ENCODE measurements at regions not wholly inside any gene's neighbourhood (a gene's known extent, or its start where the extent isn't known, plus 50 kb on each side); places are given as distances from the start of the nearest gene placed in this dataset.

- no peak for TF ChIP-seq USF1 (IDR thresholded peaks at IDR 0.05; ENCODE audit: borderline replicate concordance, low read depth)
Measured at GRCh38 chr2:17083902-17084301, 418.3 kb upstream of the CYRIA start (continued).

DNA sequence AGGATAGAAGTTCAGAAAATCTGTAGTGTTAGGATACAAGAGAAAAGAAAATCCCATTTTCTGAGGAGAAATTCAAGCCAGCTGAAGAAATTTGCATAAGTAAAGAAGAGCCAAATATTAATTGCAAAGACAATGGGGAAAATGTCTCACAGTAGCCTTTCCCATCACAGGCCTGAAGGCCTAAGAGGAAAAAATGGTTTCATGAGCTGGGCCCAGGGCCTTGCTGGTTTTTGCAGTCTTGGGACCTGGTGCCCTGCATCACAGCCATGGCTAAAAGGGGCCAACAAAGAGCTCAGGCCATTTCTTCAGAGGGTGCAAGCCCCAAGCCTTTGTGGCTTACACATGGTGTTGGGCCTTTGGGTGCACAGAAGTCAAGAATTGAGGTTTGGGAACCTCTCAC lies 413.6 kb upstream of the CYRIA start:
- H3K4me2 ChIP-seq = no peak overlapping the region
- POLR2A ChIA-PET = no interaction called here
- H3K27me3 ChIP-seq (ENCODE audit: insufficient read depth) = no peaks in the 10 kb centered on the region
- H3K4me1 ChIP-seq (ENCODE audit: control insufficient read depth in 1 of 2, insufficient read depth in 2 of 2, low read depth in 1 of 2, low read length in 1 of 2) = peaks cover 0 to 16% of the 10 kb centered on the region in 2 experiments; a peak in 2 of 4 replicates
- H4K20me1 ChIP-seq (ENCODE audit: insufficient read depth) = no peaks in the 10 kb centered on the region
- H3K27ac ChIP-seq (ENCODE audit: low read depth in 2 of 2, low read length in 1 of 2) = no peak overlapping the region
- no peaks in the 10 kb centered on the region for H3K36me3 ChIP-seq (replicated peaks in 1 of 2; ENCODE audit: control insufficient read depth in 1 of 2, insufficient read depth in 2 of 2, low read length in 1 of 2)
- H3F3A ChIP-seq (replicated peaks; ENCODE audit: insufficient read depth) = no peaks in the 10 kb centered on the region
- no peak for DNase-seq
- no peak for TF ChIP-seq USF1 (IDR thresholded peaks at IDR 0.05; ENCODE audit: borderline replicate concordance, low read depth)
- no peak for TF ChIP-seq SIN3A (IDR thresholded peaks at IDR 0.05; ENCODE audit: borderline replicate concordance, low read depth, low read length)
- TF ChIP-seq POLR2AphosphoS5 (IDR thresholded peaks at IDR 0.05; ENCODE audit: low read depth, low read length) = no peak
- no peak for TF ChIP-seq MXI1 (IDR thresholded peaks at IDR 0.05; ENCODE audit: low read depth, low read length)
- TF ChIP-seq TAF1 (IDR thresholded peaks at IDR 0.05; ENCODE audit: borderline replicate concordance, low read depth, low read length) = no peak
- no peak for TF ChIP-seq JUND (IDR thresholded peaks at IDR 0.05)
- no peaks in the 10 kb centered on the region for H3K79me2 ChIP-seq (ENCODE audit: insufficient read depth)
- no peak overlapping the region; a peak in 1 of 4 replicates for H3K4me3 ChIP-seq (ENCODE audit: low read depth in 2 of 2, low read length in 1 of 2)
- H2AFZ ChIP-seq (ENCODE audit: low read depth) = no peak overlapping the region
- no peak overlapping the region for H3K9ac ChIP-seq
- H3K9me3 ChIP-seq = no peaks in the 10 kb centered on the region
- CTCF ChIA-PET = interaction anchor here (0.6 to 1.9 kb wide), 3 partner anchors 17 to 78 kb away, joined by 3 to 4 read pairs (median 3); no protein-coding TSS in a partner anchor
- H3K9me2 ChIP-seq = no peaks in the 10 kb centered on the region

- H3K79me2 ChIP-seq (ENCODE audit: insufficient read depth) = no peaks in the 10 kb centered on the region
- WGBS (ENCODE audit: low lambda C conversion rate) = 11% methylated on average over 2 of the region's 2 CpGs
- H3K4me3 ChIP-seq (ENCODE audit: low read depth in 2 of 2, low read length in 1 of 2) = no peak overlapping the region
- no peak overlapping the region for H2AFZ ChIP-seq (ENCODE audit: low read depth)
- no peak overlapping the region for H3K4me2 ChIP-seq
- no peaks in the 10 kb centered on the region for H4K20me1 ChIP-seq (ENCODE audit: insufficient read depth)
- no peaks in the 10 kb centered on the region for H3K9me2 ChIP-seq
- CTCF ChIA-PET = interaction anchor here (0.6 to 1.4 kb wide), 7 partner anchors 12 to 595 kb away, joined by 3 read pairs; no protein-coding TSS in a partner anchor
- TF ChIP-seq RXRA (IDR thresholded peaks at IDR 0.05; ENCODE audit: borderline replicate concordance, low read depth) = no peak
- no peak for TF ChIP-seq IRF3 (IDR thresholded peaks at IDR 0.05; ENCODE audit: low read depth, low read length)
- no peak for TF ChIP-seq SMC3 (IDR thresholded peaks at IDR 0.05; ENCODE audit: low read depth, low read length)
- no peak for TF ChIP-seq GATA2 (CRISPR knock-in tag; IDR thresholded peaks at IDR 0.05)
- TF ChIP-seq, protein P1, sequence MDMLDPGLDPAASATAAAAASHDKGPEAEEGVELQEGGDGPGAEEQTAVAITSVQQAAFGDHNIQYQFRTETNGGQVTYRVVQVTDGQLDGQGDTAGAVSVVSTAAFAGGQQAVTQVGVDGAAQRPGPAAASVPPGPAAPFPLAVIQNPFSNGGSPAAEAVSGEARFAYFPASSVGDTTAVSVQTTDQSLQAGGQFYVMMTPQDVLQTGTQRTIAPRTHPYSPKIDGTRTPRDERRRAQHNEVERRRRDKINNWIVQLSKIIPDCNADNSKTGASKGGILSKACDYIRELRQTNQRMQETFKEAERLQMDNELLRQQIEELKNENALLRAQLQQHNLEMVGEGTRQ (IDR thresholded peaks at IDR 0.05; ENCODE audit: borderline replicate concordance, low read depth, low read length) = no peak
- no peaks in the 10 kb centered on the region for H3K36me3 ChIP-seq (replicated peaks in 1 of 2; ENCODE audit: control insufficient read depth in 1 of 2, insufficient read depth in 2 of 2, low read length in 1 of 2)
- H3K27ac ChIP-seq (ENCODE audit: low read depth in 2 of 2, low read length in 1 of 2) = no peak overlapping the region
- H3K4me1 ChIP-seq (ENCODE audit: control insufficient read depth in 1 of 2, insufficient read depth in 2 of 2, low read depth in 1 of 2, low read length in 1 of 2) = peaks cover 0 to 2% of the 10 kb centered on the region in 2 experiments; a peak in 1 of 4 replicates
- POLR2A ChIA-PET = no interaction called here
- DNase-seq = no peak
- no peak overlapping the region for H3K9ac ChIP-seq
- no peaks in the 10 kb centered on the region for H3K27me3 ChIP-seq (ENCODE audit: insufficient read depth)
- no peaks in the 10 kb centered on the region for H3F3A ChIP-seq (replicated peaks; ENCODE audit: insufficient read depth)
- no peaks in the 10 kb centered on the region for H3K9me3 ChIP-seq
Measured at GRCh38 chr2:17076533-17076932, 410.9 kb upstream of the CYRIA start.
